SK-N-SH treated with all-trans-retinoic acid at 6 μM for 48 hours (cell line): ENCODE measurements at regions not wholly inside any gene's neighbourhood (a gene's known extent, or its start where the extent isn't known, plus 50 kb on each side); places are given as distances from the start of the nearest gene placed in this dataset.
A peak's percentile ranks its signal among the peaks of the same experiment; 100 is the strongest.

Experiments used
- ATAC-seq: fragments of 200-7000 bp; cut with Tn5 transposase; 3 replicates; pipeline ENCODE4 v1.9.1; 2020; ENCODE audit warnings: mild to moderate bottlenecking, moderate library complexity
- ARNTL ChIP-seq: fragments of 450-650 bp; formaldehyde crosslinking; IDR thresholded peaks from 2 replicates; pipeline ENCODE4 v1.5.0; 2020; ENCODE audit warnings: low read depth, mild to moderate bottlenecking, moderate library complexity, borderline replicate concordance
- BACH2 ChIP-seq: fragments of 250-450 bp; sonication (Bioruptor Pico); IDR thresholded peaks from 2 replicates; pipeline ENCODE4 v1.9.0; 2021; ENCODE audit warnings: mild to moderate bottlenecking, borderline replicate concordance
- CSDC2 ChIP-seq: fragments of 250-450 bp; sonication (Bioruptor Pico); IDR thresholded peaks from 2 replicates; pipeline ENCODE4 v1.5.0; 2020; ENCODE audit warnings: mild to moderate bottlenecking, moderate library complexity
- ESRRG ChIP-seq: fragments of 250-450 bp; sonication (Bioruptor Pico); IDR thresholded peaks from 2 replicates; pipeline ENCODE4 v1.6.1; 2021; ENCODE audit warnings: mild to moderate bottlenecking
- GLIS3 ChIP-seq: fragments of 250-450 bp; sonication (Bioruptor Pico); IDR thresholded peaks from 2 replicates; pipeline ENCODE4 v1.5.0; 2020; ENCODE audit warnings: mild to moderate bottlenecking, moderate library complexity
- ISL1 ChIP-seq: fragments of 250-450 bp; sonication (Bioruptor Pico); IDR thresholded peaks from 2 replicates; pipeline ENCODE4 v2.1.2; 2022; ENCODE audit warnings: mild to moderate bottlenecking, moderate library complexity
- OSR1 ChIP-seq: fragments of 250-450 bp; sonication (Bioruptor Pico); IDR thresholded peaks from 2 replicates; pipeline ENCODE4 v1.8.0; 2022; ENCODE audit warnings: moderate library complexity, mild to moderate bottlenecking, inconsistent platforms
- PPARA ChIP-seq: fragments of 250-450 bp; sonication (Bioruptor Pico); IDR thresholded peaks from 2 replicates; pipeline ENCODE4 v1.5.0; 2020; ENCODE audit warnings: mild to moderate bottlenecking, borderline replicate concordance
- RARB ChIP-seq: fragments of 250-450 bp; sonication (Bioruptor Pico); IDR thresholded peaks from 2 replicates; pipeline ENCODE4 v1.8.0; 2021; ENCODE audit warnings: mild to moderate bottlenecking, moderate library complexity
- TCF4 ChIP-seq: fragments of 250-450 bp; sonication (Bioruptor Pico); IDR thresholded peaks from 2 replicates; pipeline ENCODE4 v1.8.0; 2021; ENCODE audit warnings: mild to moderate bottlenecking, moderate library complexity, borderline replicate concordance
- TOX ChIP-seq: fragments of 250-450 bp; sonication (Bioruptor Pico); IDR thresholded peaks from 2 replicates; pipeline ENCODE4 v1.8.0; 2021; ENCODE audit warnings: mild to moderate bottlenecking, moderate library complexity, borderline replicate concordance
- ZC3H10 ChIP-seq: fragments of 250-450 bp; sonication (Bioruptor Pico); IDR thresholded peaks from 2 replicates; pipeline ENCODE4 v1.5.1; 2021; ENCODE audit warnings: mild to moderate bottlenecking, moderate library complexity
- ZFP3 ChIP-seq: fragments of 250-450 bp; sonication (Bioruptor Pico); IDR thresholded peaks from 2 replicates; pipeline ENCODE4 v1.5.0; 2020; ENCODE audit warnings: mild to moderate bottlenecking, moderate library complexity
- ZFP30 ChIP-seq: fragments of 450-650 bp; formaldehyde crosslinking; IDR thresholded peaks from 2 replicates; pipeline ENCODE4 v1.5.0; 2022; ENCODE audit warnings: mild to moderate bottlenecking, moderate library complexity
- ZNF565 ChIP-seq: fragments of 450-650 bp; formaldehyde crosslinking; conservative IDR thresholded peaks from 2 replicates; pipeline ENCODE4 v1.5.0; 2020; ENCODE audit warnings: low read depth, mild to moderate bottlenecking, moderate library complexity
- ZNF70 ChIP-seq: fragments of 450-650 bp; formaldehyde crosslinking; IDR thresholded peaks from 2 replicates; pipeline ENCODE4 v1.5.0; 2020; ENCODE audit warnings: mild to moderate bottlenecking, moderate library complexity
- ZNF8 ChIP-seq: fragments of 450-650 bp; formaldehyde crosslinking; IDR thresholded peaks from 2 replicates; pipeline ENCODE4 v1.5.0; 2020; ENCODE audit warnings: mild to moderate bottlenecking, moderate library complexity
- TF ChIP-seq, protein P1 (sequence below): fragments of 250-450 bp; sonication (Bioruptor Pico); IDR thresholded peaks from 2 replicates; pipeline ENCODE4 v1.8.0; 2020; ENCODE audit warnings: mild to moderate bottlenecking, moderate library complexity, borderline replicate concordance
- TF ChIP-seq, protein P2 (sequence below): fragments of 250-450 bp; sonication (Bioruptor Pico); IDR thresholded peaks from 2 replicates; pipeline ENCODE4 v1.8.0; 2021; ENCODE audit warnings: low read depth, mild to moderate bottlenecking, moderate library complexity, borderline replicate concordance
- TF ChIP-seq, protein P3 (sequence below): fragments of 250-450 bp; sonication (Bioruptor Pico); IDR thresholded peaks from 2 replicates; pipeline ENCODE4 v1.5.1; 2021; ENCODE audit warnings: mild to moderate bottlenecking, moderate library complexity
- TF ChIP-seq, protein P4 (sequence below): fragments of 250-450 bp; sonication (Bioruptor Pico); IDR thresholded peaks from 2 replicates; pipeline ENCODE4 v1.5.1; 2020; ENCODE audit warnings: low read depth, mild to moderate bottlenecking, moderate library complexity

DNA sequence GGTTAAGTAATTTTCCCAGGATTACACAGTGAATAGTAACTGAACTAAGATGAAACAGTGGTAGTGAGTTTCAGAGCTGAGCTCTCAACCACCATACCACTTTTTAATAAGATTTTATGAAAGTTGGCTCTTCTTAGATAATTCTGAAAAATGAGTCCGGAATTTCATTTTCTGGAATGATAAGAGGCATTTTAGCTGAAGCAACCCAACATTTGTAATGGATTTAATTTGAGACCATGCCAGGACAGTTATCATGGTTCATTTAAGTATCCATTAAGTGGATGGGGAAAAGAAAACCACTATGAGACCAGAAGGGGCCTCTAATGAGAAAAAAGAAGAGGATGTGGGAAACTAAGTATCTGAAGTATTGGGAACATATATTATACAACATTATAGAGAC, 464.7 kb upstream of the C9orf72 start:
- TF ChIP-seq ISL1 (CRISPR knock-in tag): peak; percentile 90
- TF ChIP-seq ZFP30 (CRISPR knock-in tag): no peak
- no peak for ATAC-seq

DNA sequence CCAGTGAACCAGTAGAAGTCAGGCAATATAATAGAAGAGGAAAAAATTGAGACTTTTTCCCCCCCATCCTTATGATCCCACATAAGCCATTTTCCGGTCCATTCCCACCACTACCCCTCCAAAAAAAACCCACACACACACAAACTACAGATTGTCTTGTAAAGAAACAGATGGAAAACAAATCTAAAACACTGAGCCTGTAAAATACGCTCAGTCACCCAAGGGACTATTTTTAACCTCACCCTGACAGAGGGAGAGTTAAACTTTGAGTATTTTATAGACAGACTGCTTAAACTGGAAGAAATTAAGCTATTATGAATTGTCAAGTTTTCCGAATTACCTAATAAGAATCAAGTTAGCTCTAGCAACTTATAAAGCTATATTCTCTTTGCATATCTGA, 471.8 kb upstream of the C9orf72 start:
- ATAC-seq: no peak
- TF ChIP-seq TOX (no peak), RARB (CRISPR knock-in tag) (no peak), ESRRG (CRISPR knock-in tag) (no peak), TCF4 (CRISPR knock-in tag) (no peak), OSR1 (CRISPR knock-in tag) (no peak)
- TF ChIP-seq, protein P1, sequence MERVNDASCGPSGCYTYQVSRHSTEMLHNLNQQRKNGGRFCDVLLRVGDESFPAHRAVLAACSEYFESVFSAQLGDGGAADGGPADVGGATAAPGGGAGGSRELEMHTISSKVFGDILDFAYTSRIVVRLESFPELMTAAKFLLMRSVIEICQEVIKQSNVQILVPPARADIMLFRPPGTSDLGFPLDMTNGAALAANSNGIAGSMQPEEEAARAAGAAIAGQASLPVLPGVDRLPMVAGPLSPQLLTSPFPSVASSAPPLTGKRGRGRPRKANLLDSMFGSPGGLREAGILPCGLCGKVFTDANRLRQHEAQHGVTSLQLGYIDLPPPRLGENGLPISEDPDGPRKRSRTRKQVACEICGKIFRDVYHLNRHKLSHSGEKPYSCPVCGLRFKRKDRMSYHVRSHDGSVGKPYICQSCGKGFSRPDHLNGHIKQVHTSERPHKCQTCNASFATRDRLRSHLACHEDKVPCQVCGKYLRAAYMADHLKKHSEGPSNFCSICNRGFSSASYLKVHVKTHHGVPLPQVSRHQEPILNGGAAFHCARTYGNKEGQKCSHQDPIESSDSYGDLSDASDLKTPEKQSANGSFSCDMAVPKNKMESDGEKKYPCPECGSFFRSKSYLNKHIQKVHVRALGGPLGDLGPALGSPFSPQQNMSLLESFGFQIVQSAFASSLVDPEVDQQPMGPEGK (CRISPR knock-in tag): no peak

DNA sequence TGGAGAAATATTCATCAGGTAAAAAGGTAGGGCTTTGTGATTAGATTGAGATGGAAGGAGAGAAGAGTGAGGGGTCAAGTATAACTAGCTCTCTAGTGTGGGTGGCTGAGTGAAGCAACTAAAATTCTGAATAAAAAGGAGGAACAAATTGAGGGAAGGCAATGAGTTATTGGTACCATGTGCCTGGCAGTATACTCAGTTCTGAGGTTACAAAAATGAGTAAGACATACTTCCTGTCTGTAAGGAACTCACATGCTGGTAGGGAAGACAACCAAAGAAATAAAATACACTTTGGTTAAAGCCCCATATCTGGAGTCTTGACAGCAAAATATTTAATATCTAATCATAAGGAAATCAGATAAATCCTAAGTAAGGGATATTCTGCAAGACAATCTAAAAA, 476.8 kb upstream of the C9orf72 start:
- ATAC-seq: peak; percentile 52
- TF ChIP-seq CSDC2 (CRISPR knock-in tag) (no peak), ESRRG (CRISPR knock-in tag) (no peak), RARB (CRISPR knock-in tag) (no peak), GLIS3 (CRISPR knock-in tag) (no peak), ZFP3 (CRISPR knock-in tag) (no peak), BACH2 (no peak), ZNF8 (CRISPR knock-in tag) (no peak), PPARA (CRISPR knock-in tag) (no peak), ARNTL (CRISPR knock-in tag) (no peak), OSR1 (CRISPR knock-in tag) (no peak)
- TF ChIP-seq, protein P2, sequence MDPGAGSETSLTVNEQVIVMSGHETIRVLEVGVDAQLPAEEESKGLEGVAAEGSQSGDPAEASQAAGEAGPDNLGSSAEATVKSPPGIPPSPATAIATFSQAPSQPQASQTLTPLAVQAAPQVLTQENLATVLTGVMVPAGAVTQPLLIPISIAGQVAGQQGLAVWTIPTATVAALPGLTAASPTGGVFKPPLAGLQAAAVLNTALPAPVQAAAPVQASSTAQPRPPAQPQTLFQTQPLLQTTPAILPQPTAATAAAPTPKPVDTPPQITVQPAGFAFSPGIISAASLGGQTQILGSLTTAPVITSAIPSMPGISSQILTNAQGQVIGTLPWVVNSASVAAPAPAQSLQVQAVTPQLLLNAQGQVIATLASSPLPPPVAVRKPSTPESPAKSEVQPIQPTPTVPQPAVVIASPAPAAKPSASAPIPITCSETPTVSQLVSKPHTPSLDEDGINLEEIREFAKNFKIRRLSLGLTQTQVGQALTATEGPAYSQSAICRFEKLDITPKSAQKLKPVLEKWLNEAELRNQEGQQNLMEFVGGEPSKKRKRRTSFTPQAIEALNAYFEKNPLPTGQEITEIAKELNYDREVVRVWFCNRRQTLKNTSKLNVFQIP (CRISPR knock-in tag): no peak
- TF ChIP-seq, protein P3, sequence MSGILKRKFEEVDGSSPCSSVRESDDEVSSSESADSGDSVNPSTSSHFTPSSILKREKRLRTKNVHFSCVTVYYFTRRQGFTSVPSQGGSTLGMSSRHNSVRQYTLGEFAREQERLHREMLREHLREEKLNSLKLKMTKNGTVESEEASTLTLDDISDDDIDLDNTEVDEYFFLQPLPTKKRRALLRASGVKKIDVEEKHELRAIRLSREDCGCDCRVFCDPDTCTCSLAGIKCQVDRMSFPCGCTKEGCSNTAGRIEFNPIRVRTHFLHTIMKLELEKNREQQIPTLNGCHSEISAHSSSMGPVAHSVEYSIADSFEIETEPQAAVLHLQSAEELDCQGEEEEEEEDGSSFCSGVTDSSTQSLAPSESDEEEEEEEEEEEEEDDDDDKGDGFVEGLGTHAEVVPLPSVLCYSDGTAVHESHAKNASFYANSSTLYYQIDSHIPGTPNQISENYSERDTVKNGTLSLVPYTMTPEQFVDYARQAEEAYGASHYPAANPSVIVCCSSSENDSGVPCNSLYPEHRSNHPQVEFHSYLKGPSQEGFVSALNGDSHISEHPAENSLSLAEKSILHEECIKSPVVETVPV (CRISPR knock-in tag): no peak
- TF ChIP-seq, protein P4, sequence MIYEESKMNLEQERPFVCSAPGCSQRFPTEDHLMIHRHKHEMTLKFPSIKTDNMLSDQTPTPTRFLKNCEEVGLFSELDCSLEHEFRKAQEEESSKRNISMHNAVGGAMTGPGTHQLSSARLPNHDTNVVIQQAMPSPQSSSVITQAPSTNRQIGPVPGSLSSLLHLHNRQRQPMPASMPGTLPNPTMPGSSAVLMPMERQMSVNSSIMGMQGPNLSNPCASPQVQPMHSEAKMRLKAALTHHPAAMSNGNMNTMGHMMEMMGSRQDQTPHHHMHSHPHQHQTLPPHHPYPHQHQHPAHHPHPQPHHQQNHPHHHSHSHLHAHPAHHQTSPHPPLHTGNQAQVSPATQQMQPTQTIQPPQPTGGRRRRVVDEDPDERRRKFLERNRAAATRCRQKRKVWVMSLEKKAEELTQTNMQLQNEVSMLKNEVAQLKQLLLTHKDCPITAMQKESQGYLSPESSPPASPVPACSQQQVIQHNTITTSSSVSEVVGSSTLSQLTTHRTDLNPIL (CRISPR knock-in tag): no peak

DNA sequence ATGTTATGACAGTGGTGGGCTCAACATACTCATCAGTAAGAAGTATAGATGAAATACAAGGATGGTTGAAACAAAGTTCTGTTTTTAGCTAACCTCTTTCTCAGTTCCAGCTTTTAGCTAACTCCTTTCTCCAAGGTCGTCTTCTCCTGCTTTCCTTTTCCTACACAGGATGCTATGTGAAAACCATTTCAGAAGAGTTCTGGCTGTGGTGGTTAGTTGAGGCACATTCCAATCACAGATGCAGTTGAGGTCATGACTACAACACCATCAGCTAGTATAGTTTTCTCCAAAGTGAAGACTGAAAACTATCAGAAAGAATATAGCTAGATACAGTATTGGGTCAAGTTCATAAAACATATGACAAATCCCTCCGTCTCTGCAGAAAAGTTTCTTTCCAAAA, 477.7 kb upstream of the C9orf72 start:
- TF ChIP-seq ESRRG (CRISPR knock-in tag): no peak
- TF ChIP-seq, protein P1 (CRISPR knock-in tag): no peak
- no peak for TF ChIP-seq ZNF70
- no peak for TF ChIP-seq RARB (CRISPR knock-in tag)
- no peak for TF ChIP-seq ZC3H10 (CRISPR knock-in tag)
- TF ChIP-seq ZFP3 (CRISPR knock-in tag): no peak
- TF ChIP-seq CSDC2 (CRISPR knock-in tag): no peak
- TF ChIP-seq ISL1 (CRISPR knock-in tag): no peak
- no peak for TF ChIP-seq TCF4 (CRISPR knock-in tag)
- no peak for TF ChIP-seq ZNF565 (CRISPR knock-in tag)
- no peak for TF ChIP-seq ZFP30 (CRISPR knock-in tag)
- TF ChIP-seq, protein P2 (CRISPR knock-in tag): no peak
- no peak for TF ChIP-seq BACH2
- no peak for TF ChIP-seq TOX
- no peak for TF ChIP-seq ARNTL (CRISPR knock-in tag)
- TF ChIP-seq, protein P3 (CRISPR knock-in tag): no peak
- no peak for TF ChIP-seq OSR1 (CRISPR knock-in tag)

More for the DNA sequence above, 477.7 kb upstream of the C9orf72 start:
- ATAC-seq: no peak; the same call in 2 of the 3 replicates
